Gastrocnemius medialis (tissue), 4 donors: ENCODE measurements at regions not wholly inside any gene's neighbourhood (a gene's known extent, or its start where the extent isn't known, plus 50 kb on each side); places are given as distances from the start of the nearest gene placed in this dataset.

Source experiments
- ATAC-seq, 2 donors: fragments of 150-250 bp; one replicate each; pipeline ENCODE4 v1.9.1; 2016
- DNase-seq, 2 donors: peaks; one replicate each; pipeline ENCODE4 v3.0.0-alpha.2; 2019
- H3K27ac ChIP-seq, 4 donors: fragments of 200-600 bp; sonication (generic); 1 replicate in 1 of 4; 2 replicates in 3 of 4; pipeline ENCODE4 v1.5.1; 2016 to 2018; ENCODE audit warnings: mild to moderate bottlenecking in 2 of 4, moderate library complexity in 1 of 4
- H3K27me3 ChIP-seq, 3 donors: fragments of 200-600 bp; sonication (generic) in 2 of 3; 1 replicate in 1 of 3; 2 replicates in 2 of 3; pipeline versions ENCODE4 v1.5.1 to v1.6.0; 2016 to 2019; ENCODE audit warnings: mild to moderate bottlenecking in 1 of 3, moderate library complexity in 1 of 3
- H3K36me3 ChIP-seq, 2 donors: fragments of 200-600 bp; sonication (generic) in 1 of 2; one replicate each; pipeline ENCODE4 v1.5.1; 2017 to 2018
- H3K4me1 ChIP-seq, 2 donors: fragments of 200-600 bp; sonication (generic) in 1 of 2; one replicate each; pipeline ENCODE4 v1.5.1; 2016 to 2017; ENCODE audit warnings: mild to moderate bottlenecking in 2 of 2
- H3K4me3 ChIP-seq, 4 donors: fragments of 200-600 bp; sonication (generic) in 3 of 4; 1 replicate in 1 of 4; 2 replicates in 3 of 4; pipeline ENCODE4 v1.5.1; 2016 to 2019; ENCODE audit warnings: mild to moderate bottlenecking in 2 of 4
- H3K9me3 ChIP-seq, 3 donors: fragments of 200-600 bp; sonication (generic) in 2 of 3; 1 replicate in 1 of 3; 2 replicates in 2 of 3; pipeline ENCODE4 v1.5.1; 2016 to 2019
- POLR2A ChIP-seq, 2 donors: fragments of 450-650 bp; IDR thresholded peaks; one replicate each; pipeline ENCODE4 v1.6.1; 2017; ENCODE audit warnings: antibody characterized with exemption in 2 of 2, mild to moderate bottlenecking in 2 of 2, moderate library complexity in 2 of 2
- in situ Hi-C, 4 donors: fragments of 200-750 bp; cut with MboI; loops; one replicate each; pipeline versions ENCODE4 v1.15.0 to v1.8.0; 2017; ENCODE audit warnings: low sequenced_read_pairs in 4 of 4
- intact Hi-C: fragments of 100-400 bp; cut with DNase I; formaldehyde crosslinking; loops from one replicate; pipeline ENCODE4 v1.15.1; 2023; ENCODE audit warnings: low total_unique reads
- TF ChIP-seq, protein P1 (sequence below), 5 experiments: fragments of 450-650 bp in 3 of 5; fragments of 200-600 bp in 2 of 5; sonication (generic) in 2 of 5; IDR thresholded peaks in 4 of 5; conservative IDR thresholded peaks in 1 of 5; 1 replicate in 4 of 5; 2 replicates in 1 of 5; pipeline ENCODE4 v1.5.1; 2016 to 2019; ENCODE audit warnings: antibody characterized with exemption in 5 of 5, mild to moderate bottlenecking in 3 of 5, moderate library complexity in 3 of 5

GRCh38 chr18:78687736-78688135 is 291.9 kb upstream of the SALL3 start:
- Histone ChIP-seq H3K27ac (no peak overlapping the region), H3K9me3 (no peaks in the 10 kb centered on the region), H3K36me3 (no peaks in the 10 kb centered on the region), H3K27me3 (no peaks in the 10 kb centered on the region), H3K4me1 (no peaks in the 10 kb centered on the region), H3K4me3 (no peak overlapping the region)
- no peak for TF ChIP-seq POLR2A (IDR thresholded peaks at IDR 0.05)
- TF ChIP-seq, protein P1, sequence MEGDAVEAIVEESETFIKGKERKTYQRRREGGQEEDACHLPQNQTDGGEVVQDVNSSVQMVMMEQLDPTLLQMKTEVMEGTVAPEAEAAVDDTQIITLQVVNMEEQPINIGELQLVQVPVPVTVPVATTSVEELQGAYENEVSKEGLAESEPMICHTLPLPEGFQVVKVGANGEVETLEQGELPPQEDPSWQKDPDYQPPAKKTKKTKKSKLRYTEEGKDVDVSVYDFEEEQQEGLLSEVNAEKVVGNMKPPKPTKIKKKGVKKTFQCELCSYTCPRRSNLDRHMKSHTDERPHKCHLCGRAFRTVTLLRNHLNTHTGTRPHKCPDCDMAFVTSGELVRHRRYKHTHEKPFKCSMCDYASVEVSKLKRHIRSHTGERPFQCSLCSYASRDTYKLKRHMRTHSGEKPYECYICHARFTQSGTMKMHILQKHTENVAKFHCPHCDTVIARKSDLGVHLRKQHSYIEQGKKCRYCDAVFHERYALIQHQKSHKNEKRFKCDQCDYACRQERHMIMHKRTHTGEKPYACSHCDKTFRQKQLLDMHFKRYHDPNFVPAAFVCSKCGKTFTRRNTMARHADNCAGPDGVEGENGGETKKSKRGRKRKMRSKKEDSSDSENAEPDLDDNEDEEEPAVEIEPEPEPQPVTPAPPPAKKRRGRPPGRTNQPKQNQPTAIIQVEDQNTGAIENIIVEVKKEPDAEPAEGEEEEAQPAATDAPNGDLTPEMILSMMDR (IDR thresholded peaks at IDR 0.05 in 4 of 5, conservative IDR thresholded peaks at IDR 0.05 in 1 of 5), result no peak
- DNase-seq (no peak), ATAC-seq (no peak)
- intact Hi-C loops (no loop called here), in situ Hi-C loops (no loop called here)

DNA sequence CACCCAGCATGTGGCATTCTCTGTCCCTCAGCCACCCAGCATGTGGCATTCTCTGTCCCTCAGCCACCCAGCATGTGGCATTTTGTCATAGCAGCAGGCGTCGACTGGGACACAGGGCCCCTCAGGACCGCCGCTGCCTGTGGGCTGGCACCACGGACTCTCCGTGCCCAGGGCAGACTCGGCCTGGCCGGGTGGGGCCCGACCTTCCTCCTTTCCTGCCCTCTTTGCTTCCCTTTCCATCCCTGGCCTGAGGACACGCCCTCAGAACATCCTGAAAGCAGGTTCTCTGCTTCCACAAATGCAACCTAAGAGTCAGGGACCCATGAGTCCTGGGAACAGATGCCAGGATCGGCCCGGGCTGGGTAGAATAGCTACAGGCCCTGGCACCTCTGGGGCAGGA is 291.4 kb upstream of the SALL3 start:
- no peak for ATAC-seq
- Histone ChIP-seq H3K27me3 (no peaks in the 10 kb centered on the region), H3K36me3 (no peaks in the 10 kb centered on the region), H3K9me3 (no peaks in the 10 kb centered on the region), H3K27ac (no peak overlapping the region), H3K4me1 (no peaks in the 10 kb centered on the region), H3K4me3 (no peak overlapping the region)
- no peak for DNase-seq
- intact Hi-C loops (no loop called here), in situ Hi-C loops (no loop called here)
- TF ChIP-seq POLR2A (IDR thresholded peaks at IDR 0.05), result no peak
- TF ChIP-seq, protein P1 (IDR thresholded peaks at IDR 0.05 in 4 of 5, conservative IDR thresholded peaks at IDR 0.05 in 1 of 5), result no peak

- no peak overlapping the region for H3K4me3 ChIP-seq
- H3K9me3 ChIP-seq, result no peaks in the 10 kb centered on the region
- H3K27ac ChIP-seq, result no peak overlapping the region
- ATAC-seq (no peak), DNase-seq (no peak)
- no peaks in the 10 kb centered on the region for H3K27me3 ChIP-seq
- no peak for TF ChIP-seq POLR2A (IDR thresholded peaks at IDR 0.05)
- TF ChIP-seq, protein P1 (IDR thresholded peaks at IDR 0.05 in 4 of 5, conservative IDR thresholded peaks at IDR 0.05 in 1 of 5), result no peak
- intact Hi-C loops (no loop called here), in situ Hi-C loops (no loop called here)
- H3K36me3 ChIP-seq, result no peaks in the 10 kb centered on the region
- H3K4me1 ChIP-seq, result no peaks in the 10 kb centered on the region
Measured at GRCh38 chr18:78688916-78689315, 290.7 kb upstream of the SALL3 start.

GRCh38 chr18:78689606-78690005 is 290.0 kb upstream of the SALL3 start:
- in situ Hi-C loops, result no loop called here
- Histone ChIP-seq H3K4me3 (no peak overlapping the region), H3K4me1 (no peaks in the 10 kb centered on the region), H3K36me3 (no peaks in the 10 kb centered on the region), H3K9me3 (no peaks in the 10 kb centered on the region), H3K27me3 (no peaks in the 10 kb centered on the region), H3K27ac (no peak overlapping the region)
- intact Hi-C loops, result no loop called here
- TF ChIP-seq, protein P1 (IDR thresholded peaks at IDR 0.05 in 4 of 5, conservative IDR thresholded peaks at IDR 0.05 in 1 of 5), result no peak
- TF ChIP-seq POLR2A (IDR thresholded peaks at IDR 0.05), result no peak
- DNase-seq (no peak), ATAC-seq (no peak)

GRCh38 chr18:78692105-78692504 is 287.5 kb upstream of the SALL3 start:
- H3K4me1 ChIP-seq, result no peaks in the 10 kb centered on the region
- no peak overlapping the region for H3K4me3 ChIP-seq
- H3K9me3 ChIP-seq, result no peaks in the 10 kb centered on the region
- DNase-seq, result no peak
- TF ChIP-seq POLR2A (IDR thresholded peaks at IDR 0.05), result no peak
- TF ChIP-seq, protein P1 (IDR thresholded peaks at IDR 0.05 in 4 of 5, conservative IDR thresholded peaks at IDR 0.05 in 1 of 5), result no peak
- H3K36me3 ChIP-seq, result no peaks in the 10 kb centered on the region
- H3K27me3 ChIP-seq, result no peaks in the 10 kb centered on the region
- intact Hi-C loops (no loop called here), in situ Hi-C loops (no loop called here)
- H3K27ac ChIP-seq, result no peak overlapping the region
- ATAC-seq, result no peak
